GM12891 (cell line): ENCODE measurements at regions not wholly inside any gene's neighbourhood (a gene's known extent, or its start where the extent isn't known, plus 50 kb on each side); places are given as distances from the start of the nearest gene placed in this dataset.

Experiments
- DNase-seq: peaks from one replicate; pipeline ENCODE4 v3.0.0; 2011; ENCODE audit warnings: low spot score; ENCODE audit not compliant: insufficient read length
- FAIRE-seq: peaks from 2 replicates; lab custom pipeline; 2011; peaks lifted over from hg19 to GRCh38; lab: Jason Lieb, UNC
- PAX5 ChIP-seq: IDR thresholded peaks from 2 replicates; pipeline ENCODE4 v1.6.1; 2011; ENCODE audit warnings: low read length, moderate library complexity, mild to moderate bottlenecking; ENCODE audit not compliant: insufficient read depth, severe bottlenecking
- POLR2A ChIP-seq: IDR thresholded peaks from 2 replicates; pipeline ENCODE4 v1.6.1; 2011; ENCODE audit warnings: low read depth, low read length, control low read depth
- POLR2AphosphoS5 ChIP-seq: IDR thresholded peaks from 2 replicates; pipeline ENCODE4 v1.6.1; 2011; ENCODE audit warnings: low read depth, low read length, control low read depth
- POU2F2 ChIP-seq: IDR thresholded peaks from 2 replicates; pipeline ENCODE4 v1.6.1; 2011; ENCODE audit warnings: low read depth, mild to moderate bottlenecking, control low read depth, low read length, moderate library complexity
- SPI1 ChIP-seq: IDR thresholded peaks from 2 replicates; pipeline ENCODE4 v1.6.1; 2011; ENCODE audit warnings: low read depth, low read length, control low read depth
- TAF1 ChIP-seq: IDR thresholded peaks from 2 replicates; pipeline ENCODE4 v1.6.1; 2011; ENCODE audit warnings: low read depth, low read length, control low read depth

GRCh38 chr5:71977311-71977710 lies 130.0 kb upstream of the MAP1B start:
- no peak for FAIRE-seq
- no peak for DNase-seq
- TF ChIP-seq TAF1 (no peak), PAX5 (no peak), POU2F2 (no peak), POLR2AphosphoS5 (no peak), SPI1 (no peak), POLR2A (no peak)

GRCh38 chr5:71978216-71978615 lies 129.1 kb upstream of the MAP1B start:
- no peak for TF ChIP-seq TAF1
- TF ChIP-seq SPI1 = no peak
- TF ChIP-seq POLR2A = no peak
- no peak for TF ChIP-seq PAX5
- no peak for TF ChIP-seq POLR2AphosphoS5
- TF ChIP-seq POU2F2 = no peak
- no peak for FAIRE-seq
- no peak for DNase-seq

- DNase-seq (no peak), FAIRE-seq (no peak)
- TF ChIP-seq POLR2A = no peak
- TF ChIP-seq SPI1 = peak; percentile 14; the same call in 1 of the 2 replicates
These were observed 124.4 kb upstream of the MAP1B start for GRCh38 chr5:71982717-71983395.

GRCh38 chr5:71986101-71986500 lies 121.2 kb upstream of the MAP1B start:
- no peak for DNase-seq
- TF ChIP-seq POU2F2 = no peak
- no peak for TF ChIP-seq POLR2A
- TF ChIP-seq SPI1 = no peak
- no peak for TF ChIP-seq POLR2AphosphoS5
- TF ChIP-seq PAX5 = no peak
- no peak for TF ChIP-seq TAF1
- FAIRE-seq = no peak

- FAIRE-seq (no peak), DNase-seq (no peak)
- TF ChIP-seq POLR2A (no peak), PAX5 (no peak), POU2F2 (no peak), SPI1 (no peak), POLR2AphosphoS5 (no peak), TAF1 (no peak)
These were observed 118.5 kb upstream of the MAP1B start for GRCh38 chr5:71988808-71989207.

GRCh38 chr5:71993600-71993999 lies 113.7 kb upstream of the MAP1B start:
- no peak for DNase-seq
- TF ChIP-seq POLR2AphosphoS5 (no peak), POU2F2 (no peak), TAF1 (no peak), SPI1 (no peak), PAX5 (no peak), POLR2A (no peak)
- no peak for FAIRE-seq

GRCh38 chr5:71996789-71997188 lies 110.5 kb upstream of the MAP1B start:
- DNase-seq (no peak), FAIRE-seq (no peak)
- TF ChIP-seq POU2F2 (no peak), PAX5 (no peak), POLR2A (no peak), TAF1 (no peak), SPI1 (no peak), POLR2AphosphoS5 (no peak)

GRCh38 chr5:71998746-71999145 lies 108.5 kb upstream of the MAP1B start:
- DNase-seq = no peak

GRCh38 chr5:72000707-72001106 lies 106.6 kb upstream of the MAP1B start:
- FAIRE-seq (no peak), DNase-seq (no peak)
- TF ChIP-seq SPI1 = no peak
- no peak for TF ChIP-seq TAF1
- no peak for TF ChIP-seq POLR2AphosphoS5
- TF ChIP-seq POU2F2 = no peak
- TF ChIP-seq POLR2A = no peak
- TF ChIP-seq PAX5 = no peak

More at GRCh38 chr5:71998746-71999145, 108.5 kb upstream of the MAP1B start:
- FAIRE-seq = no peak
- TF ChIP-seq PAX5 (no peak), TAF1 (no peak), POU2F2 (no peak), POLR2A (no peak), SPI1 (no peak), POLR2AphosphoS5 (no peak)

- no peak for TF ChIP-seq POLR2AphosphoS5
- no peak for TF ChIP-seq SPI1
- no peak for TF ChIP-seq POU2F2
- TF ChIP-seq POLR2A = no peak
- no peak for TF ChIP-seq PAX5
- TF ChIP-seq TAF1 = no peak
- FAIRE-seq (no peak), DNase-seq (no peak)
These were observed 101.6 kb upstream of the MAP1B start for GRCh38 chr5:72005671-72006070.

GRCh38 chr5:72006361-72006760 lies 100.9 kb upstream of the MAP1B start:
- DNase-seq = no peak
- TF ChIP-seq PAX5 (no peak), SPI1 (no peak), POLR2A (no peak), POU2F2 (no peak), POLR2AphosphoS5 (no peak), TAF1 (no peak)
- no peak for FAIRE-seq
